Sigmoid colon (tissue), 6 donors: ENCODE measurements at regions not wholly inside any gene's neighbourhood (a gene's known extent, or its start where the extent isn't known, plus 50 kb on each side); places are given as distances from the start of the nearest gene placed in this dataset.

ENCODE experiments used
- DNase-seq: peaks from one replicate; pipeline ENCODE4 v3.0.0-alpha.2; 2019
- H3K27ac ChIP-seq, 4 donors: fragments of 200-600 bp; sonication (generic); one replicate each; pipeline ENCODE4 v1.5.1; 2016 to 2019; ENCODE audit warnings: mild to moderate bottlenecking in 1 of 4
- H3K27me3 ChIP-seq, 3 donors: fragments of 200-600 bp; sonication (generic); one replicate each; pipeline ENCODE4 v1.5.1; 2019; ENCODE audit warnings: mild to moderate bottlenecking in 1 of 3
- H3K36me3 ChIP-seq, 4 donors: fragments of 200-600 bp; sonication (generic); one replicate each; pipeline ENCODE4 v1.5.1; 2016 to 2019
- H3K4me1 ChIP-seq, 4 donors: fragments of 200-600 bp; sonication (generic); one replicate each; pipeline ENCODE4 v1.5.1; 2017 to 2019
- H3K4me3 ChIP-seq, 4 donors: fragments of 200-600 bp; sonication (generic); one replicate each; pipeline ENCODE4 v1.5.1; 2017 to 2019; ENCODE audit warnings: mild to moderate bottlenecking in 2 of 4, moderate library complexity in 1 of 4
- H3K9me3 ChIP-seq, 4 donors: fragments of 200-600 bp in 3 of 4; sonication (generic) in 3 of 4; one replicate each; pipeline versions ENCODE4 v1.5.1 to v1.6.1; 2013 to 2019
- CTCF ChIP-seq, 4 experiments: fragments of 450-650 bp in 3 of 4; fragments of 200-600 bp in 1 of 4; IDR thresholded peaks; one replicate each; pipeline ENCODE4 v1.5.1; 2016 to 2019; ENCODE audit warnings: antibody characterized with exemption in 4 of 4, mild to moderate bottlenecking in 3 of 4, moderate library complexity in 2 of 4
- EP300 ChIP-seq, 4 donors: sonication (generic); formaldehyde crosslinking; IDR thresholded peaks; one replicate each; pipeline ENCODE4 v1.6.1; 2017; ENCODE audit warnings: antibody characterized with exemption in 4 of 4
- POLR2A ChIP-seq, 2 donors: fragments of 450-650 bp; IDR thresholded peaks; one replicate each; pipeline ENCODE4 v1.6.1; 2016; ENCODE audit warnings: antibody characterized with exemption in 2 of 2, mild to moderate bottlenecking in 2 of 2, moderate library complexity in 2 of 2
- POLR2AphosphoS5 ChIP-seq, 4 donors: sonication (generic); formaldehyde crosslinking; IDR thresholded peaks; one replicate each; pipeline ENCODE4 v1.6.1; 2017; ENCODE audit warnings: antibody characterized with exemption in 4 of 4
- WGBS, 2 donors: extraction: QIAGEN DNeasy Blood & Tissue Kit; methylation state at CpG; one replicate each; pipeline ENCODE4 v1.1.7; 2013; 5-methylcytosine and 5-hydroxymethylcytosine counted together
- intact Hi-C: fragments of 100-400 bp; cut with DNase I; formaldehyde crosslinking; loops from one replicate; pipeline ENCODE4 v1.15.1; 2023
- donor health status: healthy with polysubstance abuse.
- donor health status: healthy.

- Histone ChIP-seq H3K27ac (no peak overlapping the region), H3K4me3 (no peak overlapping the region), H3K36me3 (no peaks in the 10 kb centered on the region), H3K4me1 (peaks cover 0 to 9% (median 0%) of the 10 kb centered on the region in 4 donors), H3K9me3 (no peaks in the 10 kb centered on the region), H3K27me3 (no peaks in the 10 kb centered on the region)
- intact Hi-C loops, result no loop called here
- TF ChIP-seq POLR2A (IDR thresholded peaks at IDR 0.05), result no peak
- no peak for TF ChIP-seq POLR2AphosphoS5 (IDR thresholded peaks at IDR 0.05)
- TF ChIP-seq EP300 (IDR thresholded peaks at IDR 0.05), result no peak
- TF ChIP-seq CTCF (IDR thresholded peaks at IDR 0.05), result no peak
- WGBS, 2 donors, result 26 to 65% methylated on average over 9 of the region's 9 CpGs
- no peak for DNase-seq
Observed at GRCh38 chr10:11393858-11394257, 217.6 kb downstream of the USP6NL start.

GRCh38 chr10:11392776-11393175 is 218.7 kb downstream of the USP6NL start:
- no peak for DNase-seq
- H3K9me3 ChIP-seq, result no peaks in the 10 kb centered on the region
- TF ChIP-seq CTCF (IDR thresholded peaks at IDR 0.05) (no peak), EP300 (IDR thresholded peaks at IDR 0.05) (no peak), POLR2AphosphoS5 (IDR thresholded peaks at IDR 0.05) (no peak), POLR2A (IDR thresholded peaks at IDR 0.05) (no peak)
- 90 to 97% methylated on average over 10 of the region's 10 CpGs for WGBS, 2 donors
- intact Hi-C loops, result no loop called here
- no peak overlapping the region for H3K27ac ChIP-seq
- H3K4me3 ChIP-seq, result no peak overlapping the region
- H3K27me3 ChIP-seq, result no peaks in the 10 kb centered on the region
- peaks cover 0 to under 1% (median 0%) of the 10 kb centered on the region in 4 donors for H3K4me1 ChIP-seq
- no peaks in the 10 kb centered on the region for H3K36me3 ChIP-seq

- no peaks in the 10 kb centered on the region for H3K36me3 ChIP-seq
- H3K27me3 ChIP-seq, result no peaks in the 10 kb centered on the region
- no peak overlapping the region for H3K4me3 ChIP-seq
- WGBS, 2 donors, result 82 to 88% methylated on average over 9 of the region's 9 CpGs
- no peaks in the 10 kb centered on the region for H3K9me3 ChIP-seq
- no peak for DNase-seq
- intact Hi-C loops, result no loop called here
- no peak overlapping the region for H3K27ac ChIP-seq
- TF ChIP-seq POLR2AphosphoS5 (IDR thresholded peaks at IDR 0.05) (no peak), CTCF (IDR thresholded peaks at IDR 0.05) (no peak), POLR2A (IDR thresholded peaks at IDR 0.05) (no peak), EP300 (IDR thresholded peaks at IDR 0.05) (no peak)
- no peaks in the 10 kb centered on the region for H3K4me1 ChIP-seq
Observed at GRCh38 chr10:11388996-11389395, 222.5 kb downstream of the USP6NL start.

- intact Hi-C loops, result no loop called here
- no peak for DNase-seq
- Histone ChIP-seq H3K9me3 (no peaks in the 10 kb centered on the region), H3K4me3 (no peak overlapping the region), H3K27ac (no peak overlapping the region), H3K36me3 (no peaks in the 10 kb centered on the region), H3K4me1 (no peaks in the 10 kb centered on the region), H3K27me3 (no peaks in the 10 kb centered on the region)
- WGBS, 2 donors, result 84% methylated on average over 10 of the region's 10 CpGs
- TF ChIP-seq CTCF (IDR thresholded peaks at IDR 0.05), result no peak
- no peak for TF ChIP-seq EP300 (IDR thresholded peaks at IDR 0.05)
- no peak for TF ChIP-seq POLR2AphosphoS5 (IDR thresholded peaks at IDR 0.05)
- no peak for TF ChIP-seq POLR2A (IDR thresholded peaks at IDR 0.05)
Observed at GRCh38 chr10:11387551-11388222, 223.8 kb downstream of the USP6NL start.

- TF ChIP-seq EP300 (IDR thresholded peaks at IDR 0.05) (no peak), POLR2AphosphoS5 (IDR thresholded peaks at IDR 0.05) (no peak), POLR2A (IDR thresholded peaks at IDR 0.05) (no peak), CTCF (IDR thresholded peaks at IDR 0.05) (no peak)
- H3K9me3 ChIP-seq, result no peaks in the 10 kb centered on the region
- no peaks in the 10 kb centered on the region for H3K27me3 ChIP-seq
- DNase-seq, result no peak
- WGBS, 2 donors, result 86 to 90% methylated on average over 9 of the region's 9 CpGs
- no peak overlapping the region for H3K27ac ChIP-seq
- H3K4me1 ChIP-seq, result no peaks in the 10 kb centered on the region
- H3K4me3 ChIP-seq, result no peak overlapping the region
- intact Hi-C loops, result no loop called here
- no peaks in the 10 kb centered on the region for H3K36me3 ChIP-seq
Observed at GRCh38 chr10:11387044-11387443, 224.4 kb downstream of the USP6NL start.
